Ascending aorta (tissue), 2 donors: ENCODE measurements at regions not wholly inside any gene's neighbourhood (a gene's known extent, or its start where the extent isn't known, plus 50 kb on each side); places are given as distances from the start of the nearest gene placed in this dataset.

Experiments
- DNase-seq, 2 donors: peaks; one replicate each; pipeline ENCODE4 v3.0.0-alpha.2; 2019; ENCODE audit warnings: low spot score in 2 of 2
- H3K27ac ChIP-seq, 2 donors: fragments of 200-600 bp; sonication (generic); one replicate each; pipeline ENCODE4 v1.5.1; 2016 to 2017; ENCODE audit warnings: mild to moderate bottlenecking in 1 of 2
- H3K27me3 ChIP-seq: fragments of 200-600 bp; sonication (generic); one replicate; pipeline ENCODE4 v1.5.1; 2017
- H3K36me3 ChIP-seq, 2 donors: fragments of 200-600 bp; sonication (generic); one replicate each; pipeline ENCODE4 v1.5.1; 2016
- H3K4me1 ChIP-seq, 2 donors: fragments of 200-600 bp; sonication (generic); one replicate each; pipeline ENCODE4 v1.5.1; 2016 to 2017; ENCODE audit warnings: mild to moderate bottlenecking in 1 of 2
- H3K4me3 ChIP-seq, 2 donors: fragments of 200-600 bp; sonication (generic); one replicate each; pipeline ENCODE4 v1.5.1; 2016 to 2017; ENCODE audit warnings: mild to moderate bottlenecking in 1 of 2
- H3K9me3 ChIP-seq, 2 donors: fragments of 200-600 bp; sonication (generic); one replicate each; pipeline ENCODE4 v1.5.1; 2016
- CTCF ChIP-seq, 3 experiments: fragments of 200-600 bp in 2 of 3; fragments of 450-650 bp in 1 of 3; sonication (generic) in 2 of 3; IDR thresholded peaks; one replicate each; pipeline ENCODE4 v1.5.1; 2016 to 2019; ENCODE audit warnings: antibody characterized with exemption in 3 of 3, mild to moderate bottlenecking in 1 of 3, moderate library complexity in 1 of 3
- intact Hi-C: fragments of 100-400 bp; cut with DNase I; formaldehyde crosslinking; loops from one replicate; pipeline ENCODE4 v1.15.1; 2023

- no peak for TF ChIP-seq CTCF (IDR thresholded peaks at IDR 0.05)
Measured at GRCh38 chr5:154664869-154665268, 90.3 kb upstream of the LARP1 start.

GRCh38 chr5:154663424-154663823 is 91.8 kb upstream of the LARP1 start:
- Histone ChIP-seq H3K4me1 (no peaks in the 10 kb centered on the region), H3K27me3 (no peaks in the 10 kb centered on the region), H3K27ac (no peak overlapping the region), H3K36me3 (no peaks in the 10 kb centered on the region), H3K4me3 (no peak overlapping the region), H3K9me3 (peaks cover 0 to 14% of the 10 kb centered on the region in 2 donors)
- no peak for DNase-seq
- no peak for TF ChIP-seq CTCF (IDR thresholded peaks at IDR 0.05)
- intact Hi-C loops = no loop called here

More at GRCh38 chr5:154664869-154665268, 90.3 kb upstream of the LARP1 start:
- Histone ChIP-seq H3K4me3 (no peak overlapping the region), H3K9me3 (peaks cover 0 to 17% of the 10 kb centered on the region in 2 donors), H3K4me1 (no peaks in the 10 kb centered on the region), H3K36me3 (no peaks in the 10 kb centered on the region), H3K27ac (no peak overlapping the region), H3K27me3 (no peaks in the 10 kb centered on the region)
- DNase-seq = no peak
- intact Hi-C loops = no loop called here

GRCh38 chr5:154654486-154655371 is 100.4 kb upstream of the LARP1 start:
- Histone ChIP-seq H3K36me3 (no peaks in the 10 kb centered on the region), H3K27ac (peak overlapping the region in 1 of 2 donors; percentile 44), H3K9me3 (no peaks in the 10 kb centered on the region), H3K4me3 (peak overlapping the region in 1 of 2 donors; percentile 40), H3K27me3 (no peaks in the 10 kb centered on the region), H3K4me1 (no peaks in the 10 kb centered on the region)
- intact Hi-C loops = loop anchor here (5.0 kb wide), 1 partner anchor 138 kb away; no protein-coding TSS in a partner anchor
- no peak for TF ChIP-seq CTCF (IDR thresholded peaks at IDR 0.05)
- DNase-seq = no peak

- no peaks in the 10 kb centered on the region for H3K27me3 ChIP-seq
- intact Hi-C loops = loop anchor here (5.0 kb wide), 1 partner anchor 138 kb away; no protein-coding TSS in a partner anchor
- H3K4me3 ChIP-seq = peak overlapping the region in 1 of 2 donors; percentile 40
- H3K27ac ChIP-seq = peak overlapping the region in 1 of 2 donors; percentile 44
- no peaks in the 10 kb centered on the region for H3K9me3 ChIP-seq
- no peak for DNase-seq
- no peaks in the 10 kb centered on the region for H3K36me3 ChIP-seq
- H3K4me1 ChIP-seq = no peaks in the 10 kb centered on the region
- TF ChIP-seq CTCF (IDR thresholded peaks at IDR 0.05) = no peak
Measured at GRCh38 chr5:154653764-154654485, 101.3 kb upstream of the LARP1 start.

- intact Hi-C loops = loop anchor here (5.0 kb wide), 1 partner anchor 139 kb away; no protein-coding TSS in a partner anchor
- no peak overlapping the region for H3K4me3 ChIP-seq
- no peak overlapping the region for H3K27ac ChIP-seq
- DNase-seq = no peak
- no peak for TF ChIP-seq CTCF (IDR thresholded peaks at IDR 0.05)
- no peaks in the 10 kb centered on the region for H3K27me3 ChIP-seq
- no peaks in the 10 kb centered on the region for H3K9me3 ChIP-seq
- H3K36me3 ChIP-seq = no peaks in the 10 kb centered on the region
- H3K4me1 ChIP-seq = no peaks in the 10 kb centered on the region
Measured at GRCh38 chr5:154653418-154653763, 101.8 kb upstream of the LARP1 start.
